Testis (tissue), 2 donors: ENCODE measurements at regions not wholly inside any gene's neighbourhood (a gene's known extent, or its start where the extent isn't known, plus 50 kb on each side); places are given as distances from the start of the nearest gene placed in this dataset.

Experiments used
- DNase-seq: peaks from one replicate; pipeline ENCODE4 v3.0.0-alpha.2; 2019
- H3K27ac ChIP-seq, 2 donors: fragments of 200-600 bp; sonication (generic); one replicate each; pipeline ENCODE4 v1.5.1; 2019
- H3K27me3 ChIP-seq: fragments of 200-600 bp; sonication (generic); one replicate; pipeline ENCODE4 v1.5.1; 2019
- H3K36me3 ChIP-seq: fragments of 200-600 bp; sonication (generic); one replicate; pipeline ENCODE4 v1.5.1; 2017; ENCODE audit warnings: low read depth; ENCODE audit errors: missing control alignments
- H3K4me1 ChIP-seq: fragments of 200-600 bp; sonication (generic); one replicate; pipeline ENCODE4 v1.5.1; 2019
- H3K4me3 ChIP-seq, 2 donors: fragments of 200-600 bp; sonication (generic); one replicate each; pipeline ENCODE4 v1.5.1; 2017 to 2019
- H3K9me3 ChIP-seq: fragments of 200-600 bp; sonication (generic); one replicate; pipeline ENCODE4 v1.5.1; 2017
- CTCF ChIP-seq, 3 experiments: fragments of 450-650 bp in 2 of 3; fragments of 200-600 bp in 1 of 3; sonication (generic) in 1 of 3; IDR thresholded peaks; one replicate each; pipeline ENCODE4 v1.5.1; 2016 to 2019; ENCODE audit warnings: antibody characterized with exemption in 3 of 3, mild to moderate bottlenecking in 2 of 3, moderate library complexity in 1 of 3
- POLR2A ChIP-seq: fragments of 450-650 bp; IDR thresholded peaks from one replicate; pipeline ENCODE4 v1.6.1; 2017; ENCODE audit warnings: antibody characterized with exemption, mild to moderate bottlenecking, moderate library complexity
- WGBS, 2 donors: methylation state at CpG; one replicate each; pipeline ENCODE4 v1.1.5; 2018; 5-methylcytosine and 5-hydroxymethylcytosine counted together
- intact Hi-C: fragments of 100-400 bp; cut with DNase I; formaldehyde crosslinking; loops from one replicate; pipeline ENCODE4 v1.15.1; 2023; ENCODE audit warnings: low total_unique reads

- no peak for DNase-seq
- intact Hi-C loops: no loop called here
- Histone ChIP-seq H3K36me3 (no peaks in the 10 kb centered on the region), H3K9me3 (no peaks in the 10 kb centered on the region), H3K4me3 (no peak overlapping the region), H3K4me1 (no peaks in the 10 kb centered on the region), H3K27me3 (no peaks in the 10 kb centered on the region), H3K27ac (no peak overlapping the region)
- TF ChIP-seq CTCF (IDR thresholded peaks at IDR 0.05): no peak
- TF ChIP-seq POLR2A: no peak
- 89 to 92% methylated on average over 2 of the region's 2 CpGs for WGBS, 2 donors
Observed at GRCh38 chr2:126784621-126785020, 114.1 kb upstream of the TEX51 start.

GRCh38 chr2:126785236-126785635, 113.5 kb upstream of the TEX51 start:
- H3K4me3 ChIP-seq: no peak overlapping the region
- intact Hi-C loops: no loop called here
- no peak for DNase-seq
- no peaks in the 10 kb centered on the region for H3K36me3 ChIP-seq
- H3K4me1 ChIP-seq: no peaks in the 10 kb centered on the region
- no peak overlapping the region for H3K27ac ChIP-seq
- 90 to 98% methylated on average over 2 to 3 of the region's 3 CpGs for WGBS, 2 donors
- no peak for TF ChIP-seq CTCF (IDR thresholded peaks at IDR 0.05)
- no peak for TF ChIP-seq POLR2A
- no peaks in the 10 kb centered on the region for H3K9me3 ChIP-seq
- H3K27me3 ChIP-seq: no peaks in the 10 kb centered on the region

GRCh38 chr2:126785862-126786261, 112.8 kb upstream of the TEX51 start:
- Histone ChIP-seq H3K27ac (no peak overlapping the region), H3K9me3 (no peaks in the 10 kb centered on the region), H3K36me3 (no peaks in the 10 kb centered on the region), H3K4me1 (no peaks in the 10 kb centered on the region), H3K27me3 (no peaks in the 10 kb centered on the region), H3K4me3 (no peak overlapping the region)
- TF ChIP-seq POLR2A (no peak), CTCF (IDR thresholded peaks at IDR 0.05) (no peak)
- intact Hi-C loops: no loop called here
- 86 to 97% methylated on average over 1 to 2 of the region's 2 CpGs for WGBS, 2 donors
- no peak for DNase-seq

- 92 to 98% methylated on average over 4 of the region's 4 CpGs for WGBS, 2 donors
- Histone ChIP-seq H3K27me3 (no peaks in the 10 kb centered on the region), H3K27ac (no peak overlapping the region), H3K4me3 (no peak overlapping the region), H3K4me1 (no peaks in the 10 kb centered on the region), H3K36me3 (no peaks in the 10 kb centered on the region), H3K9me3 (no peaks in the 10 kb centered on the region)
- DNase-seq: no peak
- intact Hi-C loops: no loop called here
- TF ChIP-seq POLR2A (no peak), CTCF (IDR thresholded peaks at IDR 0.05) (no peak)
Observed at GRCh38 chr2:126786765-126787164, 111.9 kb upstream of the TEX51 start.

- Histone ChIP-seq H3K4me1 (no peaks in the 10 kb centered on the region), H3K27ac (no peak overlapping the region), H3K36me3 (no peaks in the 10 kb centered on the region), H3K4me3 (no peak overlapping the region), H3K9me3 (no peaks in the 10 kb centered on the region), H3K27me3 (no peaks in the 10 kb centered on the region)
- whole genome bisulfite sequencing, 2 donors: 91 to 92% methylated on average over 4 of the region's 4 CpGs
- no peak for DNase-seq
- TF ChIP-seq POLR2A (no peak), CTCF (IDR thresholded peaks at IDR 0.05) (no peak)
- intact Hi-C loops: no loop called here
Observed at GRCh38 chr2:126787289-126787688, 111.4 kb upstream of the TEX51 start.
